GM12864 (cell line): ENCODE measurements at regions not wholly inside any gene's neighbourhood (a gene's known extent, or its start where the extent isn't known, plus 50 kb on each side); places are given as distances from the start of the nearest gene placed in this dataset.

Source experiments
- DNase-seq: peaks from one replicate; pipeline ENCODE4 v3.0.0-alpha.2; 2011; ENCODE audit warnings: low read depth
- H3K4me3 ChIP-seq: 2 replicates; pipeline ENCODE4 v1.5.1; 2011; ENCODE audit warnings: mild to moderate bottlenecking, low read depth, low read length, control low read depth
- CTCF ChIP-seq: IDR thresholded peaks from 2 replicates; pipeline ENCODE4 v1.5.1; 2011; ENCODE audit warnings: low read depth, mild to moderate bottlenecking, moderate library complexity, low read length, control low read depth, inconsistent platforms; ENCODE audit errors: missing control alignments

DNA sequence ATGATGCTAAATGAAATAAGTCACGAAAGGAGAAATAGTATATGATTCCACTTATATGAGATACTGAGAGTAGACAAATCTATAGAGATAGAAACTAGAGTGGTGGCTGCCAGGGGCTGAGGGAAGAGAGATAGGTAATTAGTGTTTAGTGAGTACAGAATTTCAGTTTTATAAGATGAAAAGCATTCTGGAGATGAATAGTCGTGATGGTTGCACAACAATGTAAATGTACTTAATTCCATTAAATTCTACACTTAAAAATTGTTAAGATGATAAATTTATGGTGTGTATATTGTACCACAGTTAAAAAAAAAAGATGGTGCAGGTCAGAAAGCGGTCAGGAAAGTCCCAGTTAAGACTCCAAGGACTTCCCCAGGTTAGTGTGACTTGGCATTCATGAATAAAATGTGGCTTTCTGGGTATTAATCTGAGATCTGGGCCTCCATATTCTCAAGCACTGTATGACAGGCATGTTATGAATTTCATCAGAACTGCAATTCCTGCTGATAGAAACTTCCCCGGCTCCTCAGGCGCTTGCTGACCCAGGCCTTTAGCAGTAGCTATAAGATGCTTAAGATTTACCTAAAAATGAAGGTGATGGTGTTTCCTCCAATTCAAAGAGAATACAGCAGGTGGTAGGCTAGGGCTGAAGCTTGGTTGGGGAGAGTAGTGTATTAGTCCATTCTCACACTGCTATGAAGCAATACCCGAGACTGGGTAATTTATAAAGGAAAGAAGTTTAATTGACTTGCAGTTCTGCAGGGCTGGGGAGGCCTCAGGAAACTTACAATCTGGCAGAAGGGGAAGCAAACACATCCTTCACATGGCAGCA is 115.3 kb upstream of the SOX9 start:
- DNase-seq = peak; percentile 33
- TF ChIP-seq CTCF = peak; percentile 17
- no peak overlapping the region; the same call in 1 of the 2 replicates for H3K4me3 ChIP-seq

GRCh38 chr17:72008236-72008876 is 112.5 kb upstream of the SOX9 start:
- no peak for TF ChIP-seq CTCF
- DNase-seq = no peak
- no peak overlapping the region for H3K4me3 ChIP-seq

- no peak for DNase-seq
- H3K4me3 ChIP-seq = no peak overlapping the region
- TF ChIP-seq CTCF = no peak
These were observed 109.3 kb upstream of the SOX9 start for GRCh38 chr17:72011561-72011960.

DNA sequence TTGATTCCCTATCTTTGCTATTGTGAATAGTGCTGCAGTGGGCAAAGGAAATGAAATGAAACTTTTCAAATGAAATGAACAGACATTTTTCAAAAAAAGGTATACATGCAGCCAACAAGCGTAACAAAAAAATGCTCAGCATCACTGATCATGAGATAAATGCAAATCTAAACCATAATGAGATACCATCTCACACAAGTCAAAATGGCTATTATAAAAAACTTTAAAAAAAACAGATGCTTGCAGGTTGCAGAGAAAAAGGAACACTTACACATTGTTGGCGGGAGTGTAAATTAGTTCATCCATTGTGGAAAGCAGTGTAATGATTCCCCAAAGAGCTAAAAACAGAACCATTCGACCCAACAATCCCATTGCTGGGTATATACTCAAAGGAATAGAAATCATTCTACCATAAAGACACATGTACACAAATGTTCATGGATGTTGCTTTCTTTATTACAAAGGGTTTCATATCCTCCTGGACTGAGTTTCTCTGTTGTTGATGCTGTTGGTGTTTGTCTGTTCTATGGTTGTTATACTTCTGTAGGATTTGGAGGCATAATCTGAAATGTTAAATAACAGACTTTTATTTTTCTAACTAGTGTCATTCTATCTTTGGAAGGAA is 99.3 kb upstream of the SOX9 start:
- TF ChIP-seq CTCF = no peak
- no peak overlapping the region for H3K4me3 ChIP-seq
- DNase-seq = no peak

- no peak for DNase-seq
- no peak overlapping the region for H3K4me3 ChIP-seq
- no peak for TF ChIP-seq CTCF
These were observed 98.2 kb upstream of the SOX9 start for GRCh38 chr17:72022328-72023275.

DNA sequence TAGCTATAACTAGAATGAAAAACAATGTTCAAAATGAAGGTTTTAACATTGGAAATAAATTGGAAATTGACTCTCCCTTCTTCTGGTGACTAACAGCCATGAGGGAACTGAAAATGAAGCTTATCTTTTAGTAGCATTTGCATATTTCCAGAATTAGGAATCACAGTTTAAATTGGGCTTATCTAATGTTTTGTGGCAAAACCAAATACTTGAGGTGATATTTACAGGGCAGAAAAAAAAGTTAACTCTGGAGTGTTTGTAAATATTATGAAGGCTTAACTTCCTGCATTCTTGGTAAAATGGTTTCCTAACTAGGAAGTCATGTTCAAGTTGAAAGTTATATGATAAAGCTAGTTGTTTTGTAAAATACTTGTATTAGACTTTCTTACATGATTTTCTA is 96.4 kb upstream of the SOX9 start:
- H3K4me3 ChIP-seq = no peak overlapping the region
- no peak for TF ChIP-seq CTCF
- DNase-seq = no peak
